Liver (tissue), 8 donors: ENCODE measurements at regions not wholly inside any gene's neighbourhood (a gene's known extent, or its start where the extent isn't known, plus 50 kb on each side); places are given as distances from the start of the nearest gene placed in this dataset.

Experiments used
- DNase-seq: peaks from one replicate; pipeline ENCODE4 v3.0.0-alpha.2; 2017; ENCODE audit warnings: low spot score
- H3K27ac ChIP-seq, 2 donors: one replicate each; pipeline ENCODE4 v1.7.0; 2013; ENCODE audit warnings: inconsistent platforms in 2 of 2, low read length in 2 of 2, control low read depth in 1 of 2, low read depth in 1 of 2, mild to moderate bottlenecking in 1 of 2
- H3K27me3 ChIP-seq, 4 donors: one replicate each; pipeline versions ENCODE4 v1.6.1 to v1.7.0; 2013; ENCODE audit warnings: low read length in 3 of 4, inconsistent platforms in 1 of 4, mild to moderate bottlenecking in 1 of 4, moderate library complexity in 1 of 4; ENCODE audit not compliant: control insufficient read depth in 4 of 4, insufficient read depth in 4 of 4
- H3K36me3 ChIP-seq, 4 donors: one replicate each; pipeline versions ENCODE4 v1.6.1 to v1.7.0; 2013; ENCODE audit warnings: low read length in 3 of 4, mild to moderate bottlenecking in 3 of 4, low read depth in 1 of 4, moderate library complexity in 1 of 4; ENCODE audit not compliant: control insufficient read depth in 4 of 4, insufficient read depth in 3 of 4
- H3K4me1 ChIP-seq, 4 donors: one replicate each; pipeline versions ENCODE4 v1.6.1 to v1.7.0; 2013; ENCODE audit warnings: low read length in 3 of 4, mild to moderate bottlenecking in 3 of 4, moderate library complexity in 1 of 4; ENCODE audit not compliant: control insufficient read depth in 4 of 4, insufficient read depth in 4 of 4
- H3K4me3 ChIP-seq, 3 donors: one replicate each; pipeline versions ENCODE4 v1.6.1 to v1.7.0; 2013; ENCODE audit warnings: low read length in 3 of 3, control low read depth in 1 of 3, low read depth in 1 of 3, mild to moderate bottlenecking in 1 of 3
- H3K9ac ChIP-seq, 2 donors: one replicate each; pipeline ENCODE4 v1.7.0; 2013; ENCODE audit warnings: low read length in 2 of 2, mild to moderate bottlenecking in 2 of 2, moderate library complexity in 2 of 2, control low read depth in 1 of 2, low read depth in 1 of 2
- H3K9me3 ChIP-seq, 4 donors: one replicate each; pipeline versions ENCODE4 v1.6.1 to v1.7.0; 2013; ENCODE audit warnings: low read length in 3 of 4; ENCODE audit not compliant: control insufficient read depth in 4 of 4
- EGR1 ChIP-seq, 2 donors: IDR thresholded peaks; 2 replicates each; pipeline ENCODE4 v1.6.1; 2016 to 2018; ENCODE audit warnings: antibody characterized with exemption in 2 of 2, low read depth in 2 of 2
- FOXA1 ChIP-seq: IDR thresholded peaks from 2 replicates; pipeline ENCODE4 v1.6.1; 2016; ENCODE audit warnings: antibody characterized with exemption
- FOXA2 ChIP-seq: IDR thresholded peaks from 2 replicates; pipeline ENCODE4 v1.6.1; 2016; ENCODE audit warnings: antibody characterized with exemption
- GABPA ChIP-seq, 2 donors: IDR thresholded peaks in 1 of 2; conservative IDR thresholded peaks in 1 of 2; 2 replicates each; pipeline ENCODE4 v1.6.1; 2016; ENCODE audit warnings: antibody characterized with exemption in 2 of 2, mild to moderate bottlenecking in 1 of 2, moderate library complexity in 1 of 2
- HNF4A ChIP-seq, 2 donors: conservative IDR thresholded peaks; 2 replicates each; pipeline ENCODE4 v1.6.1; 2016; ENCODE audit warnings: antibody characterized with exemption in 2 of 2, mild to moderate bottlenecking in 2 of 2
- HNF4G ChIP-seq: IDR thresholded peaks from 2 replicates; pipeline ENCODE4 v1.6.1; 2016; ENCODE audit warnings: antibody characterized with exemption
- JUND ChIP-seq, 2 donors: IDR thresholded peaks; 2 replicates each; pipeline ENCODE4 v1.6.1; 2016; ENCODE audit warnings: antibody characterized with exemption in 2 of 2
- NR2F2 ChIP-seq: IDR thresholded peaks from 2 replicates; pipeline ENCODE4 v1.6.1; 2016; ENCODE audit warnings: antibody characterized with exemption
- RXRA ChIP-seq, 2 donors: IDR thresholded peaks; 2 replicates each; pipeline ENCODE4 v1.6.1; 2017 to 2018; ENCODE audit warnings: antibody characterized with exemption in 2 of 2, mild to moderate bottlenecking in 1 of 2
- SP1 ChIP-seq: IDR thresholded peaks from 2 replicates; pipeline ENCODE4 v1.6.1; 2018; ENCODE audit warnings: antibody characterized with exemption, mild to moderate bottlenecking
- TAF1 ChIP-seq: conservative IDR thresholded peaks from 2 replicates; pipeline ENCODE4 v1.6.1; 2016; ENCODE audit warnings: antibody characterized with exemption, mild to moderate bottlenecking
- YY1 ChIP-seq: IDR thresholded peaks from 2 replicates; pipeline ENCODE4 v1.6.1; 2016; ENCODE audit warnings: antibody characterized with exemption, mild to moderate bottlenecking
- WGBS: extraction: QIAGEN DNeasy Blood & Tissue Kit; methylation state at CpG from one replicate; pipeline ENCODE4 v1.1.7; 2013; 5-methylcytosine and 5-hydroxymethylcytosine counted together
- TF ChIP-seq, protein P1 (sequence below): IDR thresholded peaks from 2 replicates; pipeline ENCODE4 v1.6.1; 2016; ENCODE audit warnings: antibody characterized with exemption
- TF ChIP-seq, protein P2 (sequence below): IDR thresholded peaks from 2 replicates; pipeline ENCODE4 v1.6.1; 2016; ENCODE audit warnings: antibody characterized with exemption, mild to moderate bottlenecking
- TF ChIP-seq, protein P3 (sequence below): fragments of 150-350 bp; IDR thresholded peaks from 2 replicates; pipeline ENCODE4 v1.5.1; 2017; ENCODE audit warnings: improper control_type of control experiment, low read depth, low read length; ENCODE audit not compliant: missing input control
- TF ChIP-seq, protein P4 (sequence below): IDR thresholded peaks from 2 replicates; pipeline ENCODE4 v1.6.1; 2016; ENCODE audit warnings: antibody characterized with exemption
- TF ChIP-seq, protein P5 (sequence below): IDR thresholded peaks from 2 replicates; pipeline ENCODE4 v1.6.1; 2016; ENCODE audit warnings: antibody characterized with exemption
- donor health status: healthy.
- donor health status: healthy.
- donor health status: healthy.
- donor health status: healthy.
- donor health status: healthy.

DNA sequence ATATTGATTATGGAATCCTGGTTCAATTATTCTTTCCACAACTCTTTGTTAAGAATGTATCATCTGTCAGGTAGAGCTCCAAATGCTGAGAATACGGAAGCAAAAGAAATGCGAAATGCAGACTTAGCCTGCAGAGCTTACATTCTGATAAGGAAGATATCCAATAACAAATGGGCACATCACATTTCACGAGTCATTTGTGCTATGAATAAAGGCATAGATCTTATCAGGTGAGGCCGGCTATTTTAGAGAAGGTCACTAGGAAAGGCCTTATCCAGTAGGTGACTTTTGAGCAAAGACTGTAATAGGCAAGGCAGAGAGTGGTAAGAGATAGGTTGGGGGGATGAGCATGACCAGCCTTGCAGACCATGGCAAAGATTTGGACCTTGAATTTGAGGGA lies 174.3 kb upstream of the SERPINE2 start:
- Histone ChIP-seq H3K27ac (no peak overlapping the region), H3K4me3 (no peak overlapping the region), H3K4me1 (no peaks in the 10 kb centered on the region), H3K36me3 (no peaks in the 10 kb centered on the region), H3K27me3 (no peaks in the 10 kb centered on the region), H3K9me3 (no peaks in the 10 kb centered on the region), H3K9ac (no peak overlapping the region)
- TF ChIP-seq HNF4A (conservative IDR thresholded peaks at IDR 0.05) = no peak
- TF ChIP-seq, protein P1, sequence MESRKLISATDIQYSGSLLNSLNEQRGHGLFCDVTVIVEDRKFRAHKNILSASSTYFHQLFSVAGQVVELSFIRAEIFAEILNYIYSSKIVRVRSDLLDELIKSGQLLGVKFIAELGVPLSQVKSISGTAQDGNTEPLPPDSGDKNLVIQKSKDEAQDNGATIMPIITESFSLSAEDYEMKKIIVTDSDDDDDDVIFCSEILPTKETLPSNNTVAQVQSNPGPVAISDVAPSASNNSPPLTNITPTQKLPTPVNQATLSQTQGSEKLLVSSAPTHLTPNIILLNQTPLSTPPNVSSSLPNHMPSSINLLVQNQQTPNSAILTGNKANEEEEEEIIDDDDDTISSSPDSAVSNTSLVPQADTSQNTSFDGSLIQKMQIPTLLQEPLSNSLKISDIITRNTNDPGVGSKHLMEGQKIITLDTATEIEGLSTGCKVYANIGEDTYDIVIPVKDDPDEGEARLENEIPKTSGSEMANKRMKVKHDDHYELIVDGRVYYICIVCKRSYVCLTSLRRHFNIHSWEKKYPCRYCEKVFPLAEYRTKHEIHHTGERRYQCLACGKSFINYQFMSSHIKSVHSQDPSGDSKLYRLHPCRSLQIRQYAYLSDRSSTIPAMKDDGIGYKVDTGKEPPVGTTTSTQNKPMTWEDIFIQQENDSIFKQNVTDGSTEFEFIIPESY = no peak
- no peak for TF ChIP-seq FOXA2
- TF ChIP-seq SP1 = no peak
- no peak for TF ChIP-seq RXRA (IDR thresholded peaks at IDR 0.05)
- no peak for TF ChIP-seq TAF1
- no peak for TF ChIP-seq NR2F2
- no peak for TF ChIP-seq GABPA (IDR thresholded peaks at IDR 0.05 in 1 of 2, conservative IDR thresholded peaks at IDR 0.05 in 1 of 2)
- TF ChIP-seq HNF4G = no peak
- no peak for TF ChIP-seq FOXA1
- TF ChIP-seq EGR1 (IDR thresholded peaks at IDR 0.05; ENCODE audit: low read depth in 2 of 2) = no peak
- TF ChIP-seq, protein P2, sequence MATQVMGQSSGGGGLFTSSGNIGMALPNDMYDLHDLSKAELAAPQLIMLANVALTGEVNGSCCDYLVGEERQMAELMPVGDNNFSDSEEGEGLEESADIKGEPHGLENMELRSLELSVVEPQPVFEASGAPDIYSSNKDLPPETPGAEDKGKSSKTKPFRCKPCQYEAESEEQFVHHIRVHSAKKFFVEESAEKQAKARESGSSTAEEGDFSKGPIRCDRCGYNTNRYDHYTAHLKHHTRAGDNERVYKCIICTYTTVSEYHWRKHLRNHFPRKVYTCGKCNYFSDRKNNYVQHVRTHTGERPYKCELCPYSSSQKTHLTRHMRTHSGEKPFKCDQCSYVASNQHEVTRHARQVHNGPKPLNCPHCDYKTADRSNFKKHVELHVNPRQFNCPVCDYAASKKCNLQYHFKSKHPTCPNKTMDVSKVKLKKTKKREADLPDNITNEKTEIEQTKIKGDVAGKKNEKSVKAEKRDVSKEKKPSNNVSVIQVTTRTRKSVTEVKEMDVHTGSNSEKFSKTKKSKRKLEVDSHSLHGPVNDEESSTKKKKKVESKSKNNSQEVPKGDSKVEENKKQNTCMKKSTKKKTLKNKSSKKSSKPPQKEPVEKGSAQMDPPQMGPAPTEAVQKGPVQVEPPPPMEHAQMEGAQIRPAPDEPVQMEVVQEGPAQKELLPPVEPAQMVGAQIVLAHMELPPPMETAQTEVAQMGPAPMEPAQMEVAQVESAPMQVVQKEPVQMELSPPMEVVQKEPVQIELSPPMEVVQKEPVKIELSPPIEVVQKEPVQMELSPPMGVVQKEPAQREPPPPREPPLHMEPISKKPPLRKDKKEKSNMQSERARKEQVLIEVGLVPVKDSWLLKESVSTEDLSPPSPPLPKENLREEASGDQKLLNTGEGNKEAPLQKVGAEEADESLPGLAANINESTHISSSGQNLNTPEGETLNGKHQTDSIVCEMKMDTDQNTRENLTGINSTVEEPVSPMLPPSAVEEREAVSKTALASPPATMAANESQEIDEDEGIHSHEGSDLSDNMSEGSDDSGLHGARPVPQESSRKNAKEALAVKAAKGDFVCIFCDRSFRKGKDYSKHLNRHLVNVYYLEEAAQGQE = no peak
- TF ChIP-seq, protein P3, sequence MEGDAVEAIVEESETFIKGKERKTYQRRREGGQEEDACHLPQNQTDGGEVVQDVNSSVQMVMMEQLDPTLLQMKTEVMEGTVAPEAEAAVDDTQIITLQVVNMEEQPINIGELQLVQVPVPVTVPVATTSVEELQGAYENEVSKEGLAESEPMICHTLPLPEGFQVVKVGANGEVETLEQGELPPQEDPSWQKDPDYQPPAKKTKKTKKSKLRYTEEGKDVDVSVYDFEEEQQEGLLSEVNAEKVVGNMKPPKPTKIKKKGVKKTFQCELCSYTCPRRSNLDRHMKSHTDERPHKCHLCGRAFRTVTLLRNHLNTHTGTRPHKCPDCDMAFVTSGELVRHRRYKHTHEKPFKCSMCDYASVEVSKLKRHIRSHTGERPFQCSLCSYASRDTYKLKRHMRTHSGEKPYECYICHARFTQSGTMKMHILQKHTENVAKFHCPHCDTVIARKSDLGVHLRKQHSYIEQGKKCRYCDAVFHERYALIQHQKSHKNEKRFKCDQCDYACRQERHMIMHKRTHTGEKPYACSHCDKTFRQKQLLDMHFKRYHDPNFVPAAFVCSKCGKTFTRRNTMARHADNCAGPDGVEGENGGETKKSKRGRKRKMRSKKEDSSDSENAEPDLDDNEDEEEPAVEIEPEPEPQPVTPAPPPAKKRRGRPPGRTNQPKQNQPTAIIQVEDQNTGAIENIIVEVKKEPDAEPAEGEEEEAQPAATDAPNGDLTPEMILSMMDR = no peak
- TF ChIP-seq, protein P4, sequence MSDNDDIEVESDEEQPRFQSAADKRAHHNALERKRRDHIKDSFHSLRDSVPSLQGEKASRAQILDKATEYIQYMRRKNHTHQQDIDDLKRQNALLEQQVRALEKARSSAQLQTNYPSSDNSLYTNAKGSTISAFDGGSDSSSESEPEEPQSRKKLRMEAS = no peak
- TF ChIP-seq JUND (IDR thresholded peaks at IDR 0.05) = no peak
- TF ChIP-seq, protein P5, sequence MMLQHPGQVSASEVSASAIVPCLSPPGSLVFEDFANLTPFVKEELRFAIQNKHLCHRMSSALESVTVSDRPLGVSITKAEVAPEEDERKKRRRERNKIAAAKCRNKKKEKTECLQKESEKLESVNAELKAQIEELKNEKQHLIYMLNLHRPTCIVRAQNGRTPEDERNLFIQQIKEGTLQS = no peak
- no peak for TF ChIP-seq YY1
- WGBS = 85% methylated on average over 4 of the region's 4 CpGs
- no peak for DNase-seq

DNA sequence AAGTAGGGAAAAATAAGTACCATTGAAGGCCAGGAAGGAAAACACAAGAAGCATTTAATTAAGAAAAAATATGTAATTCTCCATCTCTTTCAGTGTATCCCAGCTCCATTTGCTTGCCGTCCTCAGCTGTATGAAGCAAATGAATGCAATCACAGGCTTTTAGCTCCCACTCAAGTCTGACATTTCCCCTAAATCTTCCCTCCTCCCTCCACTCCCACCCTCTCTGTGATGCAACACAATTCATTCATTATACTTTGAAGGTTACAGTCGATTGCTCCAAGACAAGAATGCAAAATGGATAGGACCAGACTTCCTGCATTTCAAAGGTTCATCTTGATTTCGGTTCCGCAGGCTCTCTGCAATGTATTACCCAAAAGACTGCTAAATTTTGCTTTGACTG lies 172.7 kb upstream of the SERPINE2 start:
- no peaks in the 10 kb centered on the region for H3K9me3 ChIP-seq
- H3K4me3 ChIP-seq = no peak overlapping the region
- no peak for DNase-seq
- H3K4me1 ChIP-seq = no peaks in the 10 kb centered on the region
- no peak for TF ChIP-seq HNF4G
- TF ChIP-seq FOXA2 = no peak
- TF ChIP-seq YY1 = no peak
- TF ChIP-seq, protein P3 = no peak
- no peak for TF ChIP-seq EGR1 (IDR thresholded peaks at IDR 0.05; ENCODE audit: low read depth in 2 of 2)
- no peak for TF ChIP-seq TAF1
- TF ChIP-seq, protein P5 = no peak
- no peak for TF ChIP-seq FOXA1
- TF ChIP-seq, protein P4 = no peak
- no peaks in the 10 kb centered on the region for H3K27me3 ChIP-seq
- 76% methylated on average over 4 of the region's 4 CpGs for WGBS
- H3K9ac ChIP-seq = no peak overlapping the region
- no peak overlapping the region for H3K27ac ChIP-seq
- no peaks in the 10 kb centered on the region for H3K36me3 ChIP-seq
